ENCODE measurements at regions not wholly inside any gene's neighbourhood (a gene's known extent, or its start where the extent isn't known, plus 50 kb on each side); places are given as distances from the start of the nearest gene placed in this dataset.

DNA sequence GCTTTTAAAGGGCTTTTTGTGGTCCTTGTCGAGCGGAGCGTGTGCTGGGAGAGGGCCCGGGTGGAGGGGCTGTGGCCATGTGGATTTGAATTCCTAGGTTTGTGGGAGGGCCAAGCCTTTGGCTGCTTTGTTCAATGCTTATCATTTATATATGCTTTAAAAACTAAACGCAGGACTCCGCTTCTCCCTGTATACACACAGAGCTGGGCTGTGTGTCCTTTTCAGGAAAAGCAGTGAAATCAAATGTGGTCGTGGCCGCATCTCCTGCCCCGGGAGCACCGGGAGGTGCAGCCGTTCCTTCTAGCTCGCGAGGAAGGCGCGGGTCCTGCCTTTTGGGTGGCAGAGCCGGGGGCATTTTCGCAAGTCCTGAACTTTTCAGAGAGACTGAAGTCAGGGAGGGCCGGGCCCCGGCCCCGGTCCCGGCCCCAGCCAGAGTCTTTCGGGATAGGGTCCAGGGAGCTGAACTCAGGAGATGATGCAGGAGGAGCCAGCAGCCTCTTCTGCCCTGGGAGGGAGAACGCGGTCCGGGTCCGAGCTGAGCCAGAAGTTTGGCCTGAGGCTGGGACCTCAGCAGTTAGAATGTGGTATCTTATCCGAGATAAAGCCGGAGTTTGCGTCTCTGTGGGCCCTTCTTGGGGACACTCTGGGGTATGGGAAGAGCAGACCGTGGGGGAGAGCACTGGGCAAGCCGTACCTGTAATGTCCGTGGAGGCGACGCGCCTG is 158.8 kb downstream of the C9orf152 start:
- TF ChIP-seq CTCF (IDR thresholded peaks at IDR 0.05) (no peak), POLR2AphosphoS5 (IDR thresholded peaks at IDR 0.05) (no peak), POLR2A (IDR thresholded peaks at IDR 0.05) (no peak)
